H1 (cell line): ENCODE measurements at regions not wholly inside any gene's neighbourhood (a gene's known extent, or its start where the extent isn't known, plus 50 kb on each side); places are given as distances from the start of the nearest gene placed in this dataset.

ENCODE experiments used
- CTCF ChIA-PET: fragments of 300-600 bp; sonication (Branson Sonifier 250); formaldehyde crosslinking; loops from one replicate; lab custom pipeline; 2021; ENCODE audit not compliant: partially characterized antibody; lab: Charles Lee
- POLR2A ChIA-PET: fragments of 300-600 bp; sonication (Branson Sonifier 250); formaldehyde crosslinking; loops from one replicate; lab custom pipeline; 2021; ENCODE audit warnings: inconsistent platforms; ENCODE audit not compliant: partially characterized antibody; lab: Charles Lee
- DNase-seq, 2 experiments: peaks; one replicate each; pipeline versions ENCODE4 v3.0.0 to v3.0.0-alpha.2; 2010 to 2022; ENCODE audit warnings: low spot score in 2 of 2, low read depth in 1 of 2, mixed read lengths in 1 of 2
- FAIRE-seq: peaks from 2 replicates; lab custom pipeline; 2011; peaks lifted over from hg19 to GRCh38; lab: Jason Lieb, UNC
- H2AFZ ChIP-seq: 2 replicates; pipeline ENCODE4 v1.8.1; 2012; ENCODE audit warnings: low read length, inconsistent platforms
- H2AK5ac ChIP-seq: 2 replicates; pipeline ENCODE4 v1.6.1; 2013; ENCODE audit warnings: low read depth, low read length
- H2BK120ac ChIP-seq: replicated peaks from 2 replicates; pipeline ENCODE3; 2013; ENCODE audit warnings: low read depth, low read length, inconsistent platforms
- H2BK12ac ChIP-seq: 2 replicates; pipeline ENCODE4 v1.6.1; 2013; ENCODE audit warnings: low read depth, low read length
- H2BK15ac ChIP-seq: 2 replicates; pipeline ENCODE4 v1.6.1; 2013; ENCODE audit warnings: low read length
- H2BK20ac ChIP-seq: 2 replicates; pipeline ENCODE4 v1.6.1; 2013; ENCODE audit warnings: low read length
- H2BK5ac ChIP-seq: 2 replicates; pipeline ENCODE4 v1.6.1; 2013; ENCODE audit warnings: low read depth, low read length
- H3K14ac ChIP-seq: 2 replicates; pipeline ENCODE4 v1.6.1; 2013; ENCODE audit warnings: inconsistent platforms; ENCODE audit not compliant: insufficient read length
- H3K18ac ChIP-seq: 2 replicates; pipeline ENCODE4 v1.6.1; 2013; ENCODE audit warnings: low read length; ENCODE audit errors: extremely low read depth
- H3K23ac ChIP-seq: 2 replicates; pipeline ENCODE4 v1.6.1; 2013; ENCODE audit warnings: inconsistent platforms; ENCODE audit not compliant: insufficient read length
- H3K23me2 ChIP-seq: 2 replicates; pipeline ENCODE4 v1.6.1; 2013; ENCODE audit warnings: low read depth, low read length
- H3K27ac ChIP-seq: 2 replicates; pipeline ENCODE4 v1.6.1; 2011; ENCODE audit warnings: low read depth, low read length, inconsistent platforms
- H3K27me3 ChIP-seq, 4 experiments: replicated peaks in 1 of 4; 1 replicate in 1 of 4; 2 replicates in 3 of 4; pipeline versions ENCODE4 v1.6.1 to v1.8.1; 2011 to 2013; ENCODE audit warnings: low read length in 3 of 4, mild to moderate bottlenecking in 3 of 4, inconsistent platforms in 2 of 4, mixed read lengths in 2 of 4, moderate library complexity in 1 of 4; ENCODE audit not compliant: control insufficient read depth in 3 of 4, insufficient read depth in 3 of 4; ENCODE audit errors: extremely low read depth in 1 of 4
- H3K36me3 ChIP-seq, 4 experiments: 2 replicates each; pipeline versions ENCODE4 v1.6.1 to v1.8.1; 2011 to 2013; ENCODE audit warnings: mild to moderate bottlenecking in 4 of 4, low read length in 3 of 4, moderate library complexity in 2 of 4, control low read depth in 1 of 4, inconsistent platforms in 1 of 4; ENCODE audit not compliant: insufficient read depth in 4 of 4, control insufficient read depth in 2 of 4
- H3K4ac ChIP-seq: replicated peaks from 2 replicates; pipeline ENCODE3; 2013; ENCODE audit warnings: low read length, low read depth, mixed read lengths, inconsistent platforms; ENCODE audit not compliant: insufficient read length
- H3K4me1 ChIP-seq, 4 experiments: replicated peaks in 1 of 4; 1 replicate in 1 of 4; 2 replicates in 3 of 4; pipeline versions ENCODE4 v1.6.1 to v1.8.1; 2011 to 2013; ENCODE audit warnings: low read length in 3 of 4, inconsistent platforms in 2 of 4, mixed read lengths in 1 of 4; ENCODE audit not compliant: insufficient read depth in 4 of 4, control insufficient read depth in 3 of 4
- H3K4me2 ChIP-seq, 2 experiments: 2 replicates each; pipeline versions ENCODE4 v1.6.1 to v1.8.1; 2011 to 2013; ENCODE audit warnings: low read depth in 2 of 2, low read length in 2 of 2, control low read depth in 1 of 2, inconsistent platforms in 1 of 2, mild to moderate bottlenecking in 1 of 2; ENCODE audit not compliant: insufficient read depth in 1 of 2
- H3K4me3 ChIP-seq, 4 experiments: fragments of 200-600, 300-600 bp in 1 of 4; sonication (generic), shearing (Covaris generic), sonication (Bioruptor Twin) in 1 of 4; 2 replicates each; pipeline versions ENCODE4 v1.5.1 to v1.8.1; 2011 to 2016; ENCODE audit warnings: low read length in 4 of 4, low read depth in 3 of 4, control low read depth in 2 of 4, inconsistent platforms in 2 of 4, mild to moderate bottlenecking in 2 of 4, mixed read lengths in 1 of 4, moderate library complexity in 1 of 4; ENCODE audit not compliant: insufficient read depth in 2 of 4; ENCODE audit errors: extremely low read depth in 1 of 4
- H3K56ac ChIP-seq: replicated peaks from 2 replicates; pipeline ENCODE3; 2013; ENCODE audit warnings: low read depth, mild to moderate bottlenecking, mixed read lengths, low read length, inconsistent platforms; ENCODE audit not compliant: insufficient read length
- H3K79me1 ChIP-seq: 2 replicates; pipeline ENCODE4 v1.6.1; 2013; ENCODE audit warnings: low read depth, low read length, control low read depth
- H3K79me2 ChIP-seq, 2 experiments: 2 replicates each; pipeline versions ENCODE4 v1.6.1 to v1.8.1; 2012 to 2013; ENCODE audit warnings: low read length in 2 of 2, mild to moderate bottlenecking in 2 of 2, inconsistent platforms in 1 of 2; ENCODE audit not compliant: insufficient read depth in 2 of 2, control insufficient read depth in 1 of 2
- H3K9ac ChIP-seq, 4 experiments: replicated peaks in 1 of 4; 1 replicate in 1 of 4; 2 replicates in 3 of 4; pipeline versions ENCODE4 v1.6.1 to v1.8.1; 2011 to 2013; ENCODE audit warnings: low read depth in 3 of 4, low read length in 3 of 4, control low read depth in 2 of 4, mild to moderate bottlenecking in 2 of 4, moderate library complexity in 2 of 4, inconsistent platforms in 1 of 4; ENCODE audit errors: extremely low read depth in 1 of 4
- H3K9me3 ChIP-seq, 2 experiments: 2 replicates each; pipeline versions ENCODE4 v1.6.1 to v1.8.1; 2012 to 2013; ENCODE audit warnings: mild to moderate bottlenecking in 2 of 2, moderate library complexity in 2 of 2, control low read depth in 1 of 2, inconsistent platforms in 1 of 2, low read depth in 1 of 2, low read length in 1 of 2, mixed read lengths in 1 of 2; ENCODE audit not compliant: insufficient read depth in 2 of 2
- H4K20me1 ChIP-seq, 2 experiments: replicated peaks in 1 of 2; 2 replicates each; pipeline versions ENCODE3 to v1.8.1; 2011 to 2013; ENCODE audit warnings: inconsistent platforms in 2 of 2, low read length in 2 of 2, mild to moderate bottlenecking in 1 of 2; ENCODE audit not compliant: insufficient read depth in 2 of 2, control insufficient read depth in 1 of 2
- H4K5ac ChIP-seq: 2 replicates; pipeline ENCODE4 v1.6.1; 2013; ENCODE audit warnings: low read length, low read depth, mixed read lengths, inconsistent platforms; ENCODE audit not compliant: insufficient read length
- H4K8ac ChIP-seq: 2 replicates; pipeline ENCODE4 v1.8.0; 2013; ENCODE audit warnings: mild to moderate bottlenecking, moderate library complexity, low read length, inconsistent platforms; ENCODE audit not compliant: insufficient read depth; ENCODE audit errors: extremely low read depth
- H4K91ac ChIP-seq: replicated peaks from 2 replicates; pipeline ENCODE3; 2013; ENCODE audit warnings: low read length, mixed read lengths, inconsistent platforms; ENCODE audit not compliant: insufficient read length
- ATF3 ChIP-seq: IDR thresholded peaks from 2 replicates; pipeline ENCODE4 v1.6.1; 2011; ENCODE audit warnings: low read depth, mild to moderate bottlenecking, low read length; ENCODE audit not compliant: insufficient read depth
- CBX5 ChIP-seq: fragments of 300-800, 300-1000 bp; sonication (generic); IDR thresholded peaks from 2 replicates; pipeline ENCODE4 v1.7.1; 2016; ENCODE audit warnings: antibody characterized with exemption, low read length, low read depth
- CHD2 ChIP-seq: IDR thresholded peaks from 2 replicates; pipeline ENCODE4 v1.6.1; 2012; ENCODE audit warnings: low read length, improper control_type of control experiment
- CREB1 ChIP-seq: IDR thresholded peaks from 2 replicates; pipeline ENCODE4 v1.6.1; 2012; ENCODE audit warnings: inconsistent platforms
- EGR1 ChIP-seq: IDR thresholded peaks from 2 replicates; pipeline ENCODE4 v1.6.1; 2011; ENCODE audit warnings: low read depth, low read length, borderline replicate concordance
- GTF2F1 ChIP-seq: IDR thresholded peaks from 2 replicates; pipeline ENCODE4 v1.6.1; 2012; ENCODE audit warnings: low read depth, low read length, improper control_type of control experiment, borderline replicate concordance
- JUN ChIP-seq: IDR thresholded peaks from 2 replicates; pipeline ENCODE4 v1.6.1; 2011; ENCODE audit warnings: low read depth, mild to moderate bottlenecking, improper control_type of control experiment, low read length
- JUND ChIP-seq: IDR thresholded peaks from 2 replicates; pipeline ENCODE4 v1.6.1; 2011; ENCODE audit warnings: mild to moderate bottlenecking, improper control_type of control experiment, low read length
- KDM4A ChIP-seq: IDR thresholded peaks from one replicate; pipeline ENCODE4 v1.7.1; 2012; ENCODE audit warnings: low read depth, mild to moderate bottlenecking, moderate library complexity, low read length, inconsistent platforms; ENCODE audit not compliant: severe bottlenecking
- RXRA ChIP-seq: IDR thresholded peaks from 2 replicates; pipeline ENCODE4 v1.6.1; 2011; ENCODE audit warnings: low read depth, mild to moderate bottlenecking, low read length, moderate library complexity; ENCODE audit not compliant: insufficient read depth
- SIX5 ChIP-seq: IDR thresholded peaks from 2 replicates; pipeline ENCODE4 v1.6.1; 2011; ENCODE audit warnings: mild to moderate bottlenecking, low read depth, low read length
- TAF7 ChIP-seq: optimal IDR thresholded peaks from 2 replicates; pipeline ENCODE3; 2011; ENCODE audit warnings: low read depth, mild to moderate bottlenecking, inconsistent platforms, low read length, moderate library complexity, borderline replicate concordance
- TCF12 ChIP-seq: IDR thresholded peaks from 2 replicates; pipeline ENCODE4 v1.6.1; 2011; ENCODE audit warnings: low read depth, mild to moderate bottlenecking, low read length
- WGBS, 2 experiments: shearing (Covaris generic) in 1 of 2; methylation state at CpG; one replicate each; pipeline versions ENCODE4 v1.1.6 to v1.1.7; 2013 to 2015; ENCODE audit warnings: low lambda C conversion rate in 2 of 2, mixed read lengths in 2 of 2, inconsistent platforms in 1 of 2, low coverage in 1 of 2, missing lambda C conversion rate in 1 of 2; ENCODE audit not compliant: insufficient replicate concordance in 2 of 2, insufficient coverage in 1 of 2, insufficient read length in 1 of 2; ENCODE audit errors: extremely low coverage in 1 of 2, missing lambda C conversion rate in 1 of 2; 5-methylcytosine and 5-hydroxymethylcytosine counted together
- TF ChIP-seq, protein P1 (sequence below): IDR thresholded peaks from 2 replicates; pipeline ENCODE4 v1.6.1; 2012; ENCODE audit warnings: inconsistent platforms

DNA sequence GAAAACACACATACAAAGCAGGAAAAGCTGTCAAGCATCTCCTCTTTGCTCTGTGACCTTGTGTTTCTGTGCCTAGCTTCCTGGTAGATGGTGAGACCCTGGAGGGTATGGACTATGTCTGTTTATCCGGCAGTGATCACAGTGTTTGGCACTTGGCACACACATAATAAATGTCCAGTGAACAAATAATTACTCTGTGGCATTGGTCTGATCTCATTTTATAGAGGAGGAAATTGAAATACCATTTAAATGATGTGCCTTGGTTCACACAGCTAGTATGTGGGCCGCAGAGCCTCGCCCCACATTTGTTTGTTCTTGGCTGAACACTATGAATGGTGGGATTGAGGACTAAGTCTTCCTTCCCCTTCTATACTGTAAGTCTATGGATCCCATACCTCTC lies 104.7 kb upstream of the SPON1 start:
- H2BK120ac ChIP-seq, result no peak overlapping the region
- H3K79me1 ChIP-seq, result no peaks in the 10 kb centered on the region
- H2BK15ac ChIP-seq, result no peak overlapping the region
- no peak overlapping the region for H3K9ac ChIP-seq
- no peak overlapping the region for H3K56ac ChIP-seq
- DNase-seq (no peak), FAIRE-seq (no peak)
- no peak overlapping the region for H4K5ac ChIP-seq
- H2AFZ ChIP-seq, result no peak overlapping the region
- H3K4ac ChIP-seq, result no peak overlapping the region
- H4K20me1 ChIP-seq, result no peaks in the 10 kb centered on the region
- H2BK12ac ChIP-seq, result no peak overlapping the region
- H3K36me3 ChIP-seq, result no peaks in the 10 kb centered on the region
- ChIA-PET POLR2A (interaction anchor here (0.6 kb wide), 2 partner anchors 75 to 123 kb away, joined by 3 read pairs; no protein-coding TSS in a partner anchor), CTCF (interaction anchor here (1.8 to 2.5 kb wide), 2 partner anchors 16 to 85 kb away, joined by 6 to 10 read pairs; no protein-coding TSS in a partner anchor)
- no peak overlapping the region for H2BK20ac ChIP-seq
- H3K27ac ChIP-seq, result no peak overlapping the region
- H4K91ac ChIP-seq, result no peak overlapping the region
- no peaks in the 10 kb centered on the region for H3K9me3 ChIP-seq
- H3K4me3 ChIP-seq, result no peak overlapping the region
- H3K4me1 ChIP-seq, result no peaks in the 10 kb centered on the region
- no peak overlapping the region for H3K18ac ChIP-seq
- H2AK5ac ChIP-seq, result no peak overlapping the region
- H4K8ac ChIP-seq, result no peak overlapping the region
- no peak overlapping the region for H3K23ac ChIP-seq
- whole genome bisulfite sequencing, 2 experiments, result 97% methylated on average over 3 of the region's 3 CpGs; no CpG with 5 or more reads in 1 of the 2 experiments
- no peaks in the 10 kb centered on the region; a peak in 1 of 7 replicates for H3K27me3 ChIP-seq
- peak overlapping the region; percentile 57 for H3K14ac ChIP-seq
- H2BK5ac ChIP-seq, result no peak overlapping the region
- no peak overlapping the region for H3K4me2 ChIP-seq
- H3K23me2 ChIP-seq, result no peaks in the 10 kb centered on the region
- no peak for TF ChIP-seq SIX5
- TF ChIP-seq JUN, result no peak
- TF ChIP-seq CBX5, result no peak
- TF ChIP-seq RXRA, result no peak
- no peak for TF ChIP-seq EGR1
- no peak for TF ChIP-seq JUND
- TF ChIP-seq, protein P1, sequence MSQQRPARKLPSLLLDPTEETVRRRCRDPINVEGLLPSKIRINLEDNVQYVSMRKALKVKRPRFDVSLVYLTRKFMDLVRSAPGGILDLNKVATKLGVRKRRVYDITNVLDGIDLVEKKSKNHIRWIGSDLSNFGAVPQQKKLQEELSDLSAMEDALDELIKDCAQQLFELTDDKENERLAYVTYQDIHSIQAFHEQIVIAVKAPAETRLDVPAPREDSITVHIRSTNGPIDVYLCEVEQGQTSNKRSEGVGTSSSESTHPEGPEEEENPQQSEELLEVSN, result no peak
- no peak for TF ChIP-seq ATF3
- TF ChIP-seq CHD2, result no peak
- TF ChIP-seq TCF12, result no peak
- no peak for TF ChIP-seq TAF7
- no peak for TF ChIP-seq KDM4A
- TF ChIP-seq CREB1, result no peak
- no peak for TF ChIP-seq GTF2F1
- no peaks in the 10 kb centered on the region for H3K79me2 ChIP-seq
